Tibial artery (tissue), 4 donors: ENCODE measurements at regions not wholly inside any gene's neighbourhood (a gene's known extent, or its start where the extent isn't known, plus 50 kb on each side); places are given as distances from the start of the nearest gene placed in this dataset.

Experiments
- DNase-seq, 2 donors: peaks; one replicate each; pipeline ENCODE4 v3.0.0-alpha.2; 2019
- H3K27ac ChIP-seq, 2 donors: fragments of 200-600 bp; sonication (generic) in 1 of 2; 1 replicate in 1 of 2; 2 replicates in 1 of 2; pipeline ENCODE4 v1.5.1; 2018 to 2019; ENCODE audit warnings: mild to moderate bottlenecking in 1 of 2
- H3K27me3 ChIP-seq, 2 donors: fragments of 200-600 bp; sonication (generic) in 1 of 2; one replicate each; pipeline versions ENCODE4 v1.5.1 to v1.6.0; 2016 to 2019
- H3K36me3 ChIP-seq, 3 donors: fragments of 200-600 bp; sonication (generic) in 2 of 3; one replicate each; pipeline ENCODE4 v1.5.1; 2016 to 2019; ENCODE audit warnings: mild to moderate bottlenecking in 2 of 3
- H3K4me1 ChIP-seq, 4 donors: fragments of 200-600 bp; sonication (generic) in 2 of 4; 1 replicate in 3 of 4; 2 replicates in 1 of 4; pipeline ENCODE4 v1.5.1; 2016 to 2019
- H3K4me3 ChIP-seq, 2 donors: fragments of 200-600 bp; sonication (generic) in 1 of 2; 1 replicate in 1 of 2; 2 replicates in 1 of 2; pipeline ENCODE4 v1.5.1; 2018 to 2019; ENCODE audit warnings: mild to moderate bottlenecking in 2 of 2
- H3K9me3 ChIP-seq, 3 donors: fragments of 200-600 bp; sonication (generic) in 1 of 3; one replicate each; pipeline ENCODE4 v1.5.1; 2016 to 2019
- CTCF ChIP-seq, 2 experiments: fragments of 200-600 bp in 1 of 2; fragments of 450-650 bp in 1 of 2; IDR thresholded peaks; one replicate each; pipeline ENCODE4 v1.5.1; 2017 to 2019; ENCODE audit warnings: antibody characterized with exemption in 2 of 2, mild to moderate bottlenecking in 1 of 2, moderate library complexity in 1 of 2
- intact Hi-C: fragments of 100-400 bp; cut with DNase I; formaldehyde crosslinking; loops from one replicate; pipeline ENCODE4 v1.15.0; 2023; ENCODE audit warnings: low total_unique reads

GRCh38 chr2:66034467-66034866, 400.5 kb upstream of the MEIS1 start:
- no peak for TF ChIP-seq CTCF (IDR thresholded peaks at IDR 0.05)
- DNase-seq = no peak
- no peaks in the 10 kb centered on the region for H3K4me1 ChIP-seq
- no peak overlapping the region for H3K27ac ChIP-seq
- no peak overlapping the region for H3K4me3 ChIP-seq
- intact Hi-C loops = no loop called here
- no peaks in the 10 kb centered on the region for H3K27me3 ChIP-seq
- no peaks in the 10 kb centered on the region for H3K36me3 ChIP-seq
- no peaks in the 10 kb centered on the region for H3K9me3 ChIP-seq

- Histone ChIP-seq H3K27me3 (no peaks in the 10 kb centered on the region), H3K27ac (no peak overlapping the region), H3K36me3 (no peaks in the 10 kb centered on the region), H3K4me3 (no peak overlapping the region), H3K9me3 (no peaks in the 10 kb centered on the region), H3K4me1 (no peaks in the 10 kb centered on the region)
- no peak for DNase-seq
- intact Hi-C loops = no loop called here
- no peak for TF ChIP-seq CTCF (IDR thresholded peaks at IDR 0.05)
Measured at GRCh38 chr2:66032226-66032775, 402.6 kb upstream of the MEIS1 start.

GRCh38 chr2:66031236-66031635, 403.7 kb upstream of the MEIS1 start:
- DNase-seq = no peak
- H3K9me3 ChIP-seq = no peaks in the 10 kb centered on the region
- TF ChIP-seq CTCF (IDR thresholded peaks at IDR 0.05) = no peak

GRCh38 chr2:66030553-66030952, 404.4 kb upstream of the MEIS1 start:
- Histone ChIP-seq H3K4me1 (no peaks in the 10 kb centered on the region), H3K9me3 (no peaks in the 10 kb centered on the region), H3K27me3 (no peaks in the 10 kb centered on the region), H3K27ac (no peak overlapping the region), H3K4me3 (no peak overlapping the region), H3K36me3 (no peaks in the 10 kb centered on the region)
- no peak for DNase-seq
- intact Hi-C loops = no loop called here
- TF ChIP-seq CTCF (IDR thresholded peaks at IDR 0.05) = no peak

More at GRCh38 chr2:66031236-66031635, 403.7 kb upstream of the MEIS1 start:
- no peaks in the 10 kb centered on the region for H3K4me1 ChIP-seq
- no peaks in the 10 kb centered on the region for H3K27me3 ChIP-seq
- intact Hi-C loops = no loop called here
- no peak overlapping the region for H3K27ac ChIP-seq
- H3K4me3 ChIP-seq = no peak overlapping the region
- no peaks in the 10 kb centered on the region for H3K36me3 ChIP-seq

- no peaks in the 10 kb centered on the region for H3K9me3 ChIP-seq
- no peak overlapping the region for H3K4me3 ChIP-seq
- intact Hi-C loops = no loop called here
- DNase-seq = no peak
- no peaks in the 10 kb centered on the region for H3K27me3 ChIP-seq
- no peaks in the 10 kb centered on the region for H3K4me1 ChIP-seq
- no peak overlapping the region for H3K27ac ChIP-seq
- no peaks in the 10 kb centered on the region for H3K36me3 ChIP-seq
- TF ChIP-seq CTCF (IDR thresholded peaks at IDR 0.05) = no peak
Measured at GRCh38 chr2:66024391-66024790, 410.5 kb upstream of the MEIS1 start.

GRCh38 chr2:66021296-66021695, 413.6 kb upstream of the MEIS1 start:
- intact Hi-C loops = no loop called here
- no peaks in the 10 kb centered on the region for H3K36me3 ChIP-seq
- no peaks in the 10 kb centered on the region for H3K9me3 ChIP-seq

More at GRCh38 chr2:66021296-66021695, 413.6 kb upstream of the MEIS1 start:
- Histone ChIP-seq H3K4me3 (no peak overlapping the region), H3K4me1 (no peaks in the 10 kb centered on the region), H3K27me3 (no peaks in the 10 kb centered on the region), H3K27ac (no peak overlapping the region)
- no peak for DNase-seq
- no peak for TF ChIP-seq CTCF (IDR thresholded peaks at IDR 0.05)
